Fibroblast of lung (primary cell): ENCODE measurements at regions not wholly inside any gene's neighbourhood (a gene's known extent, or its start where the extent isn't known, plus 50 kb on each side); places are given as distances from the start of the nearest gene placed in this dataset.

Experiments used
- CTCF ChIP-seq, 2 donors: IDR thresholded peaks in 1 of 2; conservative IDR thresholded peaks in 1 of 2; 1 replicate in 1 of 2; 2 replicates in 1 of 2; pipeline ENCODE4 v1.5.1; 2011 to 2012; ENCODE audit warnings: low read length in 2 of 2, control low read depth in 1 of 2, inconsistent platforms in 1 of 2, low read depth in 1 of 2, mild to moderate bottlenecking in 1 of 2
- EZH2 ChIP-seq: IDR thresholded peaks from 2 replicates; pipeline ENCODE4 v1.5.1; 2012; ENCODE audit warnings: low read length, control low read depth, mild to moderate bottlenecking; ENCODE audit errors: missing control alignments

GRCh38 chr6:98498866-98499265 is 335.5 kb upstream of the POU3F2 start:
- no peak for TF ChIP-seq CTCF (conservative IDR thresholded peaks at IDR 0.05 in 1 of 2, IDR thresholded peaks at IDR 0.05 in 1 of 2; ENCODE audit: low read depth in 1 of 2, low read length in 2 of 2)
- TF ChIP-seq EZH2 = no peak
